GM21576 (cell line): ENCODE measurements at regions not wholly inside any gene's neighbourhood (a gene's known extent, or its start where the extent isn't known, plus 50 kb on each side); places are given as distances from the start of the nearest gene placed in this dataset.
"Not testable (repeated sequence)": the region's sequence is repeated elsewhere in the genome, so short reads cannot be mapped to it uniquely, and the experiment has no call there.

Experiments used
- ATAC-seq: cut with Tn5 transposase; IDR thresholded peaks from one replicate; pipeline ENCODE4 v1.9.1; 2021; ENCODE audit warnings: mild to moderate bottlenecking, moderate library complexity; ENCODE audit not compliant: unreplicated experiment

DNA sequence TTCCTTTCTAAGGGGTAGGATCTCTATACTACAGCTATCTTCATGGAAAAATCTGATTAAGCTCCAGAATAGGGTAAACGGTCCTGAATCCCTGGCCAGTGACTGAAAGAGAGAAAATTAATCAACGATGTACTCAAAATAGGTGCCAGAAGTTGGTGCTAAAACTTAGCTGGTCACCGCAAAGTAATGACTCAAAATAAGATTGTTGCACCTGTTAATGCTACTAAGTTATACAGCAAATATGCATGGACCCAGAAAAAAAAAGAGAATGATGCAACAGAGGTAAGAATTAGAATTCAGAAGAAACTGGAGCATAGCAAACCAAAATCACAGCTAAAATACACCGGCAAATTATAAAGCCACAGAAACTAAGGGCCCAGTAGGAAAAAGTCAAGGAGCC is 239.7 kb upstream of the FAM241A start:
- peak; percentile 52 for ATAC-seq

DNA sequence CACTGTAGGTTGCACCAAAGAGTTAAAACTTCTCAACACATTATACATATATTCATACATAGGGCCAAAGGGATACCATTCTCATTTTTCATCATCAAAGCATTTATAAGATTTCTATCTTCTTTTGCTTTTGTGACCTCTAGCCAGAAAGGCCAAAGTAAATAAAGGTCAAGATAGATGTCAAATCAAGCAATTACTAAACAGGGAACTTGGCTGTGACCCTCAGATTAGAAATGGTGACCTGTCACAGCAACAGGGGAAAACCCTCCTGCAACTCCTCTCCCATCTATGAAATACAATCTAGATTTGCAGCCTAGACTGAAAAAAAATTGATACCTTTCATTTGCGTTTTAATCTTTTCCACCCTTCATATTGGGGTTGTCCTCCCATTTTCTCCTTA is 225.6 kb upstream of the FAM241A start:
- ATAC-seq = no peak

DNA sequence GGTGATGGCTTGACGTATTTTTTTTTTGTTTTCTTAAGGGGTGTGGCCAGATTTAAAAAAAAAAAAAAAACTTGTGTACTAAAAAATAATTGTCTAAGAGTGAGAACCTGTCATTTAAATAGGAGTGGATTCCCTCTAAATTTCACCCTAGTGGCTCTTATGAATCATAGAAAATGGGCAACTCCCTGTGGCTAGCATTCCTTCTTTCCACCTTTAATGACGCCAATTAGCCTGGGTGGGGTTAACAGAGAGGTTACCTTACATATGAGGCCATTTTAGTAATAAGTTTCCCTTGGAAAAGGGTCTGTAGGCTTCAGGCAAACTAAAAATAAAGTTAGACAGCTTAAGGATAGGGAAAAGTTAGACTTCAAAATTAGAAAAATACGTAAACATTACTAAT is 223.5 kb upstream of the FAM241A start:
- ATAC-seq = no peak

DNA sequence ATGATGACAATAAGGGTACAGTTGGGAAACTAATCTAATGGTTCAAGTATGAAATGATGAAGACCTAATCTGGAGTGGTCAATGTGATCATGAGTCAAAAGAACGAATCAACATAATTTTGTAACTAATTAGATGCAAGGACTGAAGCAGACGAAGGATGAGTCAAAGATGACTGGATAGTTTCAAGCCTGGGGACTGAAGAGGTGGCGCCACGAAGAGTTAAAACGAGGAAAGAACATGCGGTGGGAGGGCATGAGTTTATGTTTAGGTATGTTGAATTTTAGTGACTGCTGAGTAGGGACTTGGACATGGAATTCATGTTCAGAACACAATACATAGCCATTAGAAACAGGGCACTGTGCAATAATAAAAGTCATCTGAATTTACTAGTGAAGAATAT is 221.5 kb upstream of the FAM241A start:
- no peak for ATAC-seq

DNA sequence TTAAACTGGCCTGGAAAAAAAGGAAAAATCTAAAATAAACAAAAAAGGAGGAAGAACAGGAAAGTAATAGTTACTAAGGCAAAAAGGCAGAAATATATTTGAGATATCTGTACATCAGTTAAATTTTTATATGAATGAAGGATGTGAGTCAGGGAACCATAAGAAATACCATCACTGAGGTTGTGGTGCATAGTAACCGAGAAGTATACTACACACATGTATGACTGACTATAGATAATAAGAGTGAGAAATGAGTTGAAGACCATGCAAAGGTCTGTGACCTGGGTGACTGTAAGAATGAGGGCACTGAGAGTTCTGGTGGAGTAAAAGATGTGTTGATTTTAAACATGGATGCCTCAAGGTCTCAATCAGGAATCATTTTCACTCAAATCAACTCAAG is 220.6 kb upstream of the FAM241A start:
- no peak for ATAC-seq

DNA sequence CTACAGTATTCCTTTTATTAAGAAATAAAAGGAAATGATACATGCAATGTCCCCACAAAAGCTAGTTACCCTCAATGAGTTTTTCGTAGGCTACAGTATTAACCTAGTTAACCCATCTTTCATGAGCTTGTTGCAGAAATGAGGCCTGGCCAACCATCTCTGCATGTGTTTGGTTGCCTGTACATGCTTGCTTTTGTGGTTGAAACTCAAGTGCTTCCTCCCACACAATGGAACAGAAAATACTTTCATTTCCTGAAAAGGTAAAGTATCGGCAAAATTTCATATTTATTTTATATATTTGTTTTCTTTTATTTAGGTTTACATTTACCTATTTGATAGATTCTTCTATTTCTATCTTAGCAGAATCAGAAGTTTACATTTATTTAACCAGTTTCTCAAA is 214.6 kb upstream of the FAM241A start:
- ATAC-seq = peak; percentile 100

DNA sequence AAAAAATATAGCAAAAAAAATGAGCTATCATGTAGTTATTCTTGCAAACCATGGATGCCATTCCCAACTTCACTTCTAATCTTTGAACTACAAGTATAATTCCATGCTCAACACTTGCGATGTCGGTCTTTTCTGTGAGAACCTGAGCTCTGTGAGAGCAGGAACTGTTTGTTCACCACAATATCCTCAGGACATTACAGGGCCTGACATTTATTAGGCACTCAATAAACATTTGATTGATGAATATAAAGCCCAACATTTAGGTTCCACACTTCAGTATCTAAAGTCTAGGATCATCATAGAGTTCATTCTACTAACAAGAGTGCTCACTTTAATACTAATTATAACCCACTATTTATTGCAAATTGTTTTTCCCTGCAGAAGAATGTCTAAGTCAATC is 211.6 kb upstream of the FAM241A start:
- ATAC-seq = no peak

DNA sequence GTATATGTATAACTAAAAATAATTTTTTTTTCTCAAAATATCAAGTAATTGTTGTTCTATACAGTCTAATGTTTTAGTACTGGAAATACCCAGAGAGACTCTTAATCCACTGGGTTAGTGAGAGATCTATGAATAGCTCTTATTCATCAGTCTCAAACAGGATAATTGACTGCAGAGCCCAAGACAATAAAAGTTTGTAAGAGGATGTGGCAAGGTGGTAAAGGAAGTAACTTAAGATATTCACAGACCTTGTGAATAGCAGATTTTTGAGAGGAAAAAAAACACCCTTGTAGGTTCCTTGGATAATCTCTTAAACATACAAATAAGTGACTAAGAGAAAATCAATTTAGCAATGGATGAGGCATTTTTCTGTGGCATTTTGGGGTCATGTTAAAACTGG is 210.9 kb upstream of the FAM241A start:
- no peak for ATAC-seq

DNA sequence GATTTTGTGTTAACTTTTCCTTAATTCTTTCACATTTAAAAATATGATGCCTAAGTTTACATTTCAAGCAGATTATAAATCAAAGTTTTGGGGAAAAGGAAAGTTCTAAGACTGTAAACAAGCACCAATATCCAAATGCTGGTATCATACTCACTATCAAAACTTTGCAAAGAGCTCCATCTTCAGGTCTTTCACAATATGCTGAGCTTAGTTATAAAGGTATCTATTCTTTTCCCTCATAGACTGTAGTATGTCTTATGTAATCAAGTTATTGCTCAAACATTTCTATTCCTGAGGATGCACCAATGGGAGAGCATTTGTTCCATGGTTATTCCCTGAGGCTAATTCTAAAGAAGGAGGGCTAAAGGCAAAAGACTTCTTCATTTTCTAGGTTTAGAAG is 207.9 kb upstream of the FAM241A start:
- ATAC-seq = peak; percentile 83

DNA sequence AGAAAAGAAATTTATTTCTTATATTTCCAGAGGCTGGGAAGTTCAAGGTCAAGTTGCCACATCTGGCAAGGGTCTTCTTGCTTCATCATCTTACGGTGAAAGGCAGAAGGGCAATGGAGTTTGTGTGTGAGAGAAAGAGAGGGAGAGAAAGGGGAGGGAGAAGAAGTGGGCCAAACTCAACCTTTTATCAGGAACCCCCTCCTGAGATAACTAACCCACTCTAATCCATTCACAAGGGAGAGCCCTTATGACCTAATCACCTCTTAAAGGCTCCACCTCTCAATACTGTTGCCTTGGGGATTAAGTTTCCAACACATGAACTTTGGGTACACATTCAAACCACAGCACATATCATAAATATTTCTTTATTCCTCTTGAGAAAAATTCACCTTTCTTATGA is 203.3 kb upstream of the FAM241A start:
- no peak for ATAC-seq

DNA sequence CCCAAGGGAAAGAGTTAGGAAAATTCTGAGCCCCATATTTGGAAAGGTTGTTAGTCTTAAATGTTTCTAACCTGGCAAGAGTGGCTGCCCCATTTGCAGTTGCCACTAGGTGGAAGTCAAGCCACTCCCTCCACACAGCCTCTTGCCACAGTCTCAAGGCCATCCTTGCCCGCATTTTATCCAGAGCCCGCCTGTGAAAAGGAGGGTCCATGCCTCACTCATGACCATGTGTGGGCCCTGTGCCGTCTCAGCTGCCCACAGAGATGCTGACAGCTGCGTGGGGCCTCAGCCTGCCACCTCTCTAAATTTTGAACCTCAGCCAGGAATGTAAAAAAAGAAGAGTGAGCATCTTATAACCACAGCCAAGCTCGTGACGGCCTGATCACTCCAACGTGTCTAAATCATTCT is 201.5 kb upstream of the FAM241A start:
- peak; percentile 86 for ATAC-seq

DNA sequence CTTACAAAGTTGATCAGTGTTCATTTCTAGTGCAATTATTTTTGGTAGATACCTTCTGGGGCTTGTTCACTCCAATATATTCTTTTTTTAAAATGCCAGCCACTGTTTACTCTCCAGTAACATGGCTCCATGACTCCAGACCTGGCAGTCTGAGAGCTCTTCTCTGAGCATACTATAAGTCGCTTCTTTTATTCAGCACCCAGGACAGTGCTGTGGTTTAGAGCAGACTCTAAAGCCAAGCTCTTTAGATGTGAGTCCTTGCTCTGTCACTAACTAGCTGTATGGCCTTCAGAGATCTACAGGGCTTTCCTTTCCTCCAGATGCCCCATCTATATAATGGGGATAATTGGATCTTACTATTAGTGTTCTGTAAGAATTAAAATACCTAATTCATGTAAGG is 200.2 kb upstream of the FAM241A start:
- no peak for ATAC-seq

DNA sequence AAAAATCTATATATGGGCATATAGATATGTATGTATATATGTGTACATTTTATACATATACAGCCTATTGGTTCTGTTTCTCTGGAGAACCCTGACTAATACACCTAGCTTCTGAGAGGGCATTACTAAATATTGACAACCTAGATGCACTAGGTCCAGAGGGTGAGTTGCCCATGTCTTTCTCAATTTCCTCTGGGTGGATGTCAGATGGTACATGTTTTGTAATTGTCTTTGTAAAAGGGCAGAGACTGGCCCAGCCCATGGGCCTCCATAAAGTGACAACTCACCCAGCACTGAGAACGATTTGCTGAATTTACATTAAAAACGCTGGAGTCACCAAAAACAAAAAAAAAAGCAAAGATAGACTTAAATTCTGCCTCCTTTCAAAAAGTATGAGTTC is 198.5 kb upstream of the FAM241A start:
- ATAC-seq = no peak

DNA sequence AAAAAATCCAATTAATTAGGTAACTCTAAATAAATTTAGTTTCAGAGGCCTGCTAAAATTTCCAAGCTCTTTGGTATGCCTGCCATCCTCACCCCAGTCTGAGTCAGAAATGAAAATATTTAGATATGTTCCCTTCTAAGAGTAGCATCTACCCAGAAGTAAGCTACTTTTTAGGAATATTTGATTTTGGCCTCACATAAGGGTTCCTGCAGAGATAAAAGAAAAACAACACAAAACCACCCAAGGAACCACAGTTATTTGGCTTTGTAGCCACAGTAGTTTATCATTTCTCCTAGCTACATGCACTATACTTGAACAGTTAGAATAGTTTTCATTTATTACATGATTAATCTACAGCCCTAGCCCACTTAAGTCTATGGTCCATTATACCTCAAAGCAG is 192.6 kb upstream of the FAM241A start:
- no peak for ATAC-seq

DNA sequence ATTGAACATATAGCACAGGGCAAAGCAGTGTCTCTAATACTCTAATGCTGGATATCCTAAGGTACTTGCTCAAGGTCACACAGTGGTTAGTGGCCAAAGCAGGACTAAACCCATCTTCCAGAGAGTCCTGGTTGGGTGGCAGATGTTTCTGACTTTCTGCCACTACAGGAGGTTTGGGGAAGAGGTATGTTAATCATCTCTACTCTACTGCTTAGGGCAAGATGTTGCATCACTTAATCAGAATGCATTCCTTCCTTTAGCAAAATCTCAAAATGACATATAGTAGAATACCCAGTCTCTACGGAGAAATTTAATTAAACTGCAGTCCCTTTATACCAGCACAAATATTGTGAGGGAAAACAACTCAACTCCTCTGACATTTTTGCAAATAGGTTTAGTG is 190.7 kb upstream of the FAM241A start:
- no peak for ATAC-seq

DNA sequence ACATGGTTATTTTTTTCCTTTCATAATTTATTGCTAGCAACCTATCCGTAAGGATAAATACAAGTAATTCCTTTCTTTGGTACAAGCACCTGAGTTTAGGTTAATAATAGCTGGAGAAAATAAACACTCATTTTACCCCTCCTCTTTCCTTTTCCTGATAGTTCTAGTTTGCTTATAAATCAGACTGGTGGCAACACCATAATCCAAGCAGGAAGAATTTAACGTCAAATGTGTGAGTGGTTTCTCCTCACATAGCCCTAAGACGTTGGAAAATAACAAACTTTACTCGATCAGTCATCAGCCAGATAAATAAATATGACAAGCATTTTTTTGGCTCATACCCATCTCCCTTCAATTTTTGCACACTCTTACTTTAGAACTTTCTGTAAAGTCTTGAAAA is 190.3 kb upstream of the FAM241A start:
- no peak for ATAC-seq

DNA sequence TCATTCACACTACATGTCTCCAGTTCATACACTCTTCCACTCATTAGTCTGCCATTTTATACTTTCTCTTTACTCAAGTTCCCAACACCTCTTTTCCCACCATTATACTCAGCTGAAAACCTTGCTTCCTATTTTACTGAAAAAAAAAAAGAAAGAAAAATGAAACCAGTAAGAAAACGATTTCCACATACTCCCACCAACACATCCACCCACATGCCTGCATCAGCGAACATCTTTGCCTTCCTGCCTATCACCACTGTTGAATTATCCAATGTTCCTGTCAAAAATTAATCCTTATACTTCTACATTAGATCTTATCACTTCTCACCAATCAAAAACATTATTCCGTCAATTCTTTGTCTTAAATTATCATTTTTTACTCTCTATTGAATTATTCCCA is 188.1 kb upstream of the FAM241A start:
- no peak for ATAC-seq

DNA sequence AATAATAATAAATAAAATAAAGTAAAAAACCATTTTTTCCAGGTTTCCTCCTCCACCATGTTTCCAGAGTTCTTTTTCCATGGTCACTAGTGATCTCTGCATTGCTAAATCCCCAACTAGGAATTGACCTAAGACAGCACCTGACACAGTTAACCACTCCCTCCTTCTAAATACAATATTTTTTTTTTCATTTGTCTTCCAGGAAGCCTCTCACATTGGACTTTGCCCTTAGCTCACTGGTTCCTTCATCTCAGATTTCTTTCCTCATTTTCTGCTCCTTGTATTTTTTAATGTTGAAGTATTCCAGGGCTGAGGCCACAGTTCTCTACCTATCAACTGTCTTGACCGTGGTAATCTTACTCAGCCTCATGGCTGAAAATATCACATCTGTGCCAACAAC is 187.3 kb upstream of the FAM241A start:
- ATAC-seq = no peak

DNA sequence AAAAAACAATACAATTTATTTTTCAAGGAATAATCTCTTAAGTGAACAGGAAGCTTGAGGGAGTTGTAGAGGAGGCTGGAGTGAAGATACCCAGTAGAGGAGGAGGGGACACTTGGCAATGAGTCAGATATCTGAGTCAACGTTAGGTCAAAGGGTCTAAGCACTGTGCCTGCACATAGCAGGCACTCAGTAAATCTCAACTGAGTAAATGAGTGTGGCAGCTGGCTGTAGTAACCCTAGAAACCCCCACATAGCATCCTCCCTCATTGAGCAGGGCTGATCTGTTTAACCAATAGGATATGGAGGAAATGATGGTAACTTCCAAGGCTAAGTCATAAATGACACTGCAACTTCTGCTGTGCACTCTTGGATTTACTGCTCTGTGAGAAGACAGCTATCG is 186.0 kb upstream of the FAM241A start:
- ATAC-seq = no peak

DNA sequence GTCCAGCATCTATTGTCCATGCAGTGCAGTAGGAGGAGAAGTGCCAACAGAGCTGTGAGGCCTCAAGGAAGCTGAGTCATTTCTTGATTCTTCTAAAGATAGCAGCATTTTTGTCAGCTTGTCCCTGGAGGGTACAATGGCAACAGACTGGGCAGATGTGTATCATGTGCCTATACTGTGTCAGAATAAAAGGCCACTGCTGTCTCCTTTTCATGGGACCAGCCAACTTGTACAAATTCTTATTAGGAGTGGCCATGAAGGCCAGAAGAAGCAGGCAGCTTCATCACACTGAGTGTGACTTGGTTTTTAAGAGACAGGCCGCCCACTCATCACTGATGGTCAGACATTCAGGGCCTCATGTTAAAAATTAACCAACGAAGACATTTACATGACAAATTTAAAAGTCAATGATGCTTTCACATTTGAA is 185.0 kb upstream of the FAM241A start:
- ATAC-seq = peak; percentile 92

DNA sequence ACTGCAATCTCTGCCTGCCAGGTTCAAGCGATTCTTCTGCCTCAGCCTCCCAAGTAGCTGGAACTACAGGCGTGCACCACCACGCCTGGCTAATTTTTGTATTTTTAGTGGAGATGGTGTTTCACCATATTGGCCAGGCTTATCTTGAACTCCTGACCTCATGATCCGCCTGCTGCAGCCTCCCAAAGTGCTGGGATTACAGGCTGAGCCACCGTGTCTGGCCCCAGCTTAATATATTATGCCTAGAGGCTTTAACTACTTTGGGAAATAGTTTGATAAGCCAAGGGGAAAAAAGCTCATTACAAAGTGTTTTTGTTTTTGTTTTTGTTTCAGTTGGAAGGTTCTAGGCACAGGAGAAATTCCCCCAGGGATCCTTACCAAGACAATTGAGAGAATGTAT is 184.2 kb upstream of the FAM241A start:
- not testable (repeated sequence) for ATAC-seq

DNA sequence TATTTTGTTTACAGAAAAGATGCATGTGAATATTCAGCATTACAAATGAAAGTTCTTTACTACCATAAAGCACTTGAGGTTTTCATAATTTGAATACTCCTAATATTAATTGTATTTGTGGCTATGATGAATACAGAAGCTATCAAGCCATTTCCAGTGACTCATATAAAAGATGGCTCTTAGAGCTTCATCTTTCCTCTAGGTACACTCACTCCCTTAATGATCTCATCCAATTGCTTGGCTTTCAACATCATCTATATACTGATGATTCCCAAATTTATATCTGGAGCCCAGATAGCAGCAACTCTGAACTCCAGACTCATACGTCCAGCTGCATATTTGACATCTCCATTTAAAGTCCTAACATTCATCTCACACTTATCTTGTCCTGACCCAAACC is 183.4 kb upstream of the FAM241A start:
- no peak for ATAC-seq

DNA sequence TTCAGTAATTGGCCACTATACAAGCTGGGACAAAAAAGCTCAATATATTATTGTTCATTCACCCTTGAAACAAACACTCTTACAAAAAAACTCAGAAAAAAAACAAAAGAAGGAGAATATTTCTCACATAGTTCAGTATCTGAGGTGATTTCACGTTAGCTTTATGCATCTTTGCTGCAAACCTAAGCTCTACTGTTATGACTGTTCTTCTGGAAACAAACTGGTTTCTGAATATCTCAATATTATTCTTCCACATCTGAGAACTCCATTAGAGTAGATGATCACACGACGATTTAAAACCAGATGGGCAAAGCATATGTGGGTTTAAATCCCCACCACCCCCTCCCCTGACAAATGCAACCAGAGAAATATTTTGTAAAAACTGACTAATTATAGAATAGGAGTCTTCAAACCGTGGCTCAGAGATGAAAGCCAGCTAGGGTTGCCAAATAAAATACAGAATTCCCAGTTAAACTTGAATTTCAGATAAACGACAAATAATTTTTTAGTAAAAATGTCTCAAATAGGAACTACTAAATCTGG is 182.0 kb upstream of the FAM241A start:
- no peak for ATAC-seq
